H1 (cell line): ENCODE measurements at regions not wholly inside any gene's neighbourhood (a gene's known extent, or its start where the extent isn't known, plus 50 kb on each side); places are given as distances from the start of the nearest gene placed in this dataset.

ENCODE experiments used
- CTCF ChIA-PET: fragments of 300-600 bp; sonication (Branson Sonifier 250); formaldehyde crosslinking; loops from one replicate; lab custom pipeline; 2021; ENCODE audit not compliant: partially characterized antibody; lab: Charles Lee
- POLR2A ChIA-PET: fragments of 300-600 bp; sonication (Branson Sonifier 250); formaldehyde crosslinking; loops from one replicate; lab custom pipeline; 2021; ENCODE audit warnings: inconsistent platforms; ENCODE audit not compliant: partially characterized antibody; lab: Charles Lee
- DNase-seq, 2 experiments: peaks; one replicate each; pipeline versions ENCODE4 v3.0.0 to v3.0.0-alpha.2; 2010 to 2022; ENCODE audit warnings: low spot score in 2 of 2, low read depth in 1 of 2, mixed read lengths in 1 of 2
- FAIRE-seq: peaks from 2 replicates; lab custom pipeline; 2011; peaks lifted over from hg19 to GRCh38; lab: Jason Lieb, UNC
- H2AFZ ChIP-seq: 2 replicates; pipeline ENCODE4 v1.8.1; 2012; ENCODE audit warnings: low read length, inconsistent platforms
- H2AK5ac ChIP-seq: 2 replicates; pipeline ENCODE4 v1.6.1; 2013; ENCODE audit warnings: low read depth, low read length
- H2BK120ac ChIP-seq: replicated peaks from 2 replicates; pipeline ENCODE3; 2013; ENCODE audit warnings: low read depth, low read length, inconsistent platforms
- H2BK12ac ChIP-seq: 2 replicates; pipeline ENCODE4 v1.6.1; 2013; ENCODE audit warnings: low read depth, low read length
- H2BK15ac ChIP-seq: 2 replicates; pipeline ENCODE4 v1.6.1; 2013; ENCODE audit warnings: low read length
- H2BK20ac ChIP-seq: 2 replicates; pipeline ENCODE4 v1.6.1; 2013; ENCODE audit warnings: low read length
- H2BK5ac ChIP-seq: 2 replicates; pipeline ENCODE4 v1.6.1; 2013; ENCODE audit warnings: low read depth, low read length
- H3K14ac ChIP-seq: 2 replicates; pipeline ENCODE4 v1.6.1; 2013; ENCODE audit warnings: inconsistent platforms; ENCODE audit not compliant: insufficient read length
- H3K18ac ChIP-seq: 2 replicates; pipeline ENCODE4 v1.6.1; 2013; ENCODE audit warnings: low read length; ENCODE audit errors: extremely low read depth
- H3K23ac ChIP-seq: 2 replicates; pipeline ENCODE4 v1.6.1; 2013; ENCODE audit warnings: inconsistent platforms; ENCODE audit not compliant: insufficient read length
- H3K23me2 ChIP-seq: 2 replicates; pipeline ENCODE4 v1.6.1; 2013; ENCODE audit warnings: low read depth, low read length
- H3K27ac ChIP-seq: 2 replicates; pipeline ENCODE4 v1.6.1; 2011; ENCODE audit warnings: low read depth, low read length, inconsistent platforms
- H3K27me3 ChIP-seq, 4 experiments: replicated peaks in 1 of 4; 1 replicate in 1 of 4; 2 replicates in 3 of 4; pipeline versions ENCODE4 v1.6.1 to v1.8.1; 2011 to 2013; ENCODE audit warnings: low read length in 3 of 4, mild to moderate bottlenecking in 3 of 4, inconsistent platforms in 2 of 4, mixed read lengths in 2 of 4, moderate library complexity in 1 of 4; ENCODE audit not compliant: control insufficient read depth in 3 of 4, insufficient read depth in 3 of 4; ENCODE audit errors: extremely low read depth in 1 of 4
- H3K36me3 ChIP-seq, 4 experiments: 2 replicates each; pipeline versions ENCODE4 v1.6.1 to v1.8.1; 2011 to 2013; ENCODE audit warnings: mild to moderate bottlenecking in 4 of 4, low read length in 3 of 4, moderate library complexity in 2 of 4, control low read depth in 1 of 4, inconsistent platforms in 1 of 4; ENCODE audit not compliant: insufficient read depth in 4 of 4, control insufficient read depth in 2 of 4
- H3K4ac ChIP-seq: replicated peaks from 2 replicates; pipeline ENCODE3; 2013; ENCODE audit warnings: low read length, low read depth, mixed read lengths, inconsistent platforms; ENCODE audit not compliant: insufficient read length
- H3K4me1 ChIP-seq, 4 experiments: replicated peaks in 1 of 4; 1 replicate in 1 of 4; 2 replicates in 3 of 4; pipeline versions ENCODE4 v1.6.1 to v1.8.1; 2011 to 2013; ENCODE audit warnings: low read length in 3 of 4, inconsistent platforms in 2 of 4, mixed read lengths in 1 of 4; ENCODE audit not compliant: insufficient read depth in 4 of 4, control insufficient read depth in 3 of 4
- H3K4me2 ChIP-seq, 2 experiments: 2 replicates each; pipeline versions ENCODE4 v1.6.1 to v1.8.1; 2011 to 2013; ENCODE audit warnings: low read depth in 2 of 2, low read length in 2 of 2, control low read depth in 1 of 2, inconsistent platforms in 1 of 2, mild to moderate bottlenecking in 1 of 2; ENCODE audit not compliant: insufficient read depth in 1 of 2
- H3K4me3 ChIP-seq, 4 experiments: fragments of 200-600, 300-600 bp in 1 of 4; sonication (generic), shearing (Covaris generic), sonication (Bioruptor Twin) in 1 of 4; 2 replicates each; pipeline versions ENCODE4 v1.5.1 to v1.8.1; 2011 to 2016; ENCODE audit warnings: low read length in 4 of 4, low read depth in 3 of 4, control low read depth in 2 of 4, inconsistent platforms in 2 of 4, mild to moderate bottlenecking in 2 of 4, mixed read lengths in 1 of 4, moderate library complexity in 1 of 4; ENCODE audit not compliant: insufficient read depth in 2 of 4; ENCODE audit errors: extremely low read depth in 1 of 4
- H3K56ac ChIP-seq: replicated peaks from 2 replicates; pipeline ENCODE3; 2013; ENCODE audit warnings: low read depth, mild to moderate bottlenecking, mixed read lengths, low read length, inconsistent platforms; ENCODE audit not compliant: insufficient read length
- H3K79me1 ChIP-seq: 2 replicates; pipeline ENCODE4 v1.6.1; 2013; ENCODE audit warnings: low read depth, low read length, control low read depth
- H3K79me2 ChIP-seq, 2 experiments: 2 replicates each; pipeline versions ENCODE4 v1.6.1 to v1.8.1; 2012 to 2013; ENCODE audit warnings: low read length in 2 of 2, mild to moderate bottlenecking in 2 of 2, inconsistent platforms in 1 of 2; ENCODE audit not compliant: insufficient read depth in 2 of 2, control insufficient read depth in 1 of 2
- H3K9ac ChIP-seq, 4 experiments: replicated peaks in 1 of 4; 1 replicate in 1 of 4; 2 replicates in 3 of 4; pipeline versions ENCODE4 v1.6.1 to v1.8.1; 2011 to 2013; ENCODE audit warnings: low read depth in 3 of 4, low read length in 3 of 4, control low read depth in 2 of 4, mild to moderate bottlenecking in 2 of 4, moderate library complexity in 2 of 4, inconsistent platforms in 1 of 4; ENCODE audit errors: extremely low read depth in 1 of 4
- H3K9me3 ChIP-seq, 2 experiments: 2 replicates each; pipeline versions ENCODE4 v1.6.1 to v1.8.1; 2012 to 2013; ENCODE audit warnings: mild to moderate bottlenecking in 2 of 2, moderate library complexity in 2 of 2, control low read depth in 1 of 2, inconsistent platforms in 1 of 2, low read depth in 1 of 2, low read length in 1 of 2, mixed read lengths in 1 of 2; ENCODE audit not compliant: insufficient read depth in 2 of 2
- H4K20me1 ChIP-seq, 2 experiments: replicated peaks in 1 of 2; 2 replicates each; pipeline versions ENCODE3 to v1.8.1; 2011 to 2013; ENCODE audit warnings: inconsistent platforms in 2 of 2, low read length in 2 of 2, mild to moderate bottlenecking in 1 of 2; ENCODE audit not compliant: insufficient read depth in 2 of 2, control insufficient read depth in 1 of 2
- H4K5ac ChIP-seq: 2 replicates; pipeline ENCODE4 v1.6.1; 2013; ENCODE audit warnings: low read length, low read depth, mixed read lengths, inconsistent platforms; ENCODE audit not compliant: insufficient read length
- H4K8ac ChIP-seq: 2 replicates; pipeline ENCODE4 v1.8.0; 2013; ENCODE audit warnings: mild to moderate bottlenecking, moderate library complexity, low read length, inconsistent platforms; ENCODE audit not compliant: insufficient read depth; ENCODE audit errors: extremely low read depth
- H4K91ac ChIP-seq: replicated peaks from 2 replicates; pipeline ENCODE3; 2013; ENCODE audit warnings: low read length, mixed read lengths, inconsistent platforms; ENCODE audit not compliant: insufficient read length
- POU5F1 ChIP-seq: IDR thresholded peaks from 2 replicates; pipeline ENCODE4 v1.6.1; 2011; ENCODE audit warnings: low read depth, mild to moderate bottlenecking, low read length, moderate library complexity
- WGBS, 2 experiments: shearing (Covaris generic) in 1 of 2; methylation state at CpG; one replicate each; pipeline versions ENCODE4 v1.1.6 to v1.1.7; 2013 to 2015; ENCODE audit warnings: low lambda C conversion rate in 2 of 2, mixed read lengths in 2 of 2, inconsistent platforms in 1 of 2, low coverage in 1 of 2, missing lambda C conversion rate in 1 of 2; ENCODE audit not compliant: insufficient replicate concordance in 2 of 2, insufficient coverage in 1 of 2, insufficient read length in 1 of 2; ENCODE audit errors: extremely low coverage in 1 of 2, missing lambda C conversion rate in 1 of 2; 5-methylcytosine and 5-hydroxymethylcytosine counted together

- Histone ChIP-seq H3K56ac (no peak overlapping the region), H3K4me1 (peaks cover 0 to 5% (median 0%) of the 10 kb centered on the region in 4 experiments; a peak in 2 of 7 replicates), H3K79me1 (no peaks in the 10 kb centered on the region), H3K27ac (no peak overlapping the region), H2BK120ac (no peak overlapping the region), H2BK5ac (no peak overlapping the region), H2AK5ac (no peak overlapping the region), H3K23ac (no peak overlapping the region), H3K14ac (no peak overlapping the region), H3K79me2 (no peaks in the 10 kb centered on the region), H3K9me3 (no peaks in the 10 kb centered on the region), H3K9ac (no peak overlapping the region), H3K36me3 (no peaks in the 10 kb centered on the region), H3K4ac (no peak overlapping the region), H2BK20ac (no peak overlapping the region), H4K91ac (no peak overlapping the region), H2BK12ac (no peak overlapping the region), H3K4me3 (no peak overlapping the region), H2AFZ (no peak overlapping the region), H2BK15ac (no peak overlapping the region), H3K18ac (no peak overlapping the region), H4K8ac (no peak overlapping the region), H3K23me2 (no peaks in the 10 kb centered on the region), H3K4me2 (no peak overlapping the region), H4K20me1 (no peaks in the 10 kb centered on the region), H4K5ac (no peak overlapping the region), H3K27me3 (no peaks in the 10 kb centered on the region)
- WGBS, 2 experiments = 83% methylated on average over 2 of the region's 2 CpGs; no CpG with 5 or more reads in 1 of the 2 experiments
- DNase-seq = no peak
- FAIRE-seq = no peak
- ChIA-PET POLR2A (interaction anchor here (0.7 to 1.1 kb wide), 2 partner anchors 22 to 421 kb away, joined by 3 to 4 read pairs; no protein-coding TSS in a partner anchor), CTCF (interaction anchor here (0.6 to 1.7 kb wide), 8 partner anchors 22 to 1964 kb away, joined by 3 to 4 read pairs (median 3); no protein-coding TSS in a partner anchor)
- no peak for TF ChIP-seq POU5F1
Observed at GRCh38 chr3:27905625-27906024, 183.5 kb upstream of the EOMES start.
